Caki2 (cell line): ENCODE measurements at regions not wholly inside any gene's neighbourhood (a gene's known extent, or its start where the extent isn't known, plus 50 kb on each side); places are given as distances from the start of the nearest gene placed in this dataset.

Experiments
- DNase-seq: peaks from one replicate; pipeline ENCODE4 v3.0.0-alpha.2; 2015; ENCODE audit warnings: low read depth
- in situ Hi-C: cut with HindIII; loops from 2 replicates; pipeline ENCODE4 v1.10.0; 2016; ENCODE audit warnings: low sequenced_read_pairs, low pct_unique_long_range_greater_than_20kb, mixed read lengths

- in situ Hi-C loops = no loop called here
Observed at GRCh38 chr3:162021206-162021605, 524.6 kb downstream of the OTOL1 start.

GRCh38 chr3:162022911-162023310, 526.3 kb downstream of the OTOL1 start:
- DNase-seq = no peak
- in situ Hi-C loops = no loop called here

More at GRCh38 chr3:162021206-162021605, 524.6 kb downstream of the OTOL1 start:
- DNase-seq = no peak

- no peak for DNase-seq
- in situ Hi-C loops = no loop called here
Observed at GRCh38 chr3:162029736-162030135, 533.1 kb downstream of the OTOL1 start.

GRCh38 chr3:162034368-162034767, 537.8 kb downstream of the OTOL1 start:
- DNase-seq = no peak

GRCh38 chr3:162041622-162042021, 545.0 kb downstream of the OTOL1 start:
- DNase-seq = no peak

More at GRCh38 chr3:162034368-162034767, 537.8 kb downstream of the OTOL1 start:
- in situ Hi-C loops = no loop called here

GRCh38 chr3:162052636-162053035, 556.0 kb downstream of the OTOL1 start:
- in situ Hi-C loops = no loop called here
- DNase-seq = no peak

More at GRCh38 chr3:162041622-162042021, 545.0 kb downstream of the OTOL1 start:
- in situ Hi-C loops = no loop called here

GRCh38 chr3:162072656-162073164, 576.1 kb downstream of the OTOL1 start:
- DNase-seq = no peak
- in situ Hi-C loops = no loop called here

- no peak for DNase-seq
- in situ Hi-C loops = no loop called here
Observed at GRCh38 chr3:162073422-162073975, 576.9 kb downstream of the OTOL1 start.

- no peak for DNase-seq
- in situ Hi-C loops = no loop called here
Observed at GRCh38 chr3:162077108-162077507, 580.5 kb downstream of the OTOL1 start.

GRCh38 chr3:162082516-162082915, 585.9 kb downstream of the OTOL1 start:
- no peak for DNase-seq
- in situ Hi-C loops = no loop called here

GRCh38 chr3:162087361-162087760, 590.8 kb downstream of the OTOL1 start:
- in situ Hi-C loops = no loop called here
- no peak for DNase-seq

GRCh38 chr3:162092751-162093150, 596.1 kb downstream of the OTOL1 start:
- in situ Hi-C loops = no loop called here
- DNase-seq = no peak

- in situ Hi-C loops = no loop called here
- DNase-seq = no peak
Observed at GRCh38 chr3:162094301-162094700, 597.7 kb downstream of the OTOL1 start.

- in situ Hi-C loops = no loop called here
- peak; percentile 26 for DNase-seq
Observed at GRCh38 chr3:162096874-162097273, 600.3 kb downstream of the OTOL1 start.

GRCh38 chr3:162103808-162104207, 607.2 kb downstream of the OTOL1 start:
- in situ Hi-C loops = no loop called here
- DNase-seq = no peak

- in situ Hi-C loops = no loop called here
Observed at GRCh38 chr3:162111861-162112260, 615.3 kb downstream of the OTOL1 start.

GRCh38 chr3:162112719-162113118, 616.1 kb downstream of the OTOL1 start:
- in situ Hi-C loops = no loop called here

More at GRCh38 chr3:162111861-162112260, 615.3 kb downstream of the OTOL1 start:
- DNase-seq = no peak

GRCh38 chr3:162117961-162118360, 621.4 kb downstream of the OTOL1 start:
- DNase-seq = no peak
- in situ Hi-C loops = no loop called here

More at GRCh38 chr3:162112719-162113118, 616.1 kb downstream of the OTOL1 start:
- DNase-seq = no peak

GRCh38 chr3:162119651-162120050, 623.0 kb downstream of the OTOL1 start:
- DNase-seq = no peak
- in situ Hi-C loops = no loop called here

- no peak for DNase-seq
- in situ Hi-C loops = no loop called here
Observed at GRCh38 chr3:162122405-162122804, 625.8 kb downstream of the OTOL1 start.
